GM12891 (cell line): ENCODE measurements at regions not wholly inside any gene's neighbourhood (a gene's known extent, or its start where the extent isn't known, plus 50 kb on each side); places are given as distances from the start of the nearest gene placed in this dataset.

ENCODE experiments used
- PAX5 ChIP-seq: IDR thresholded peaks from 2 replicates; pipeline ENCODE4 v1.6.1; 2011; ENCODE audit warnings: low read length, moderate library complexity, mild to moderate bottlenecking; ENCODE audit not compliant: insufficient read depth, severe bottlenecking
- POLR2A ChIP-seq: IDR thresholded peaks from 2 replicates; pipeline ENCODE4 v1.6.1; 2011; ENCODE audit warnings: low read depth, low read length, control low read depth

GRCh38 chr1:37150986-37151385 lies 116.7 kb upstream of the GRIK3 start:
- TF ChIP-seq PAX5 (no peak), POLR2A (no peak)
